Adrenal gland (tissue), 9 donors: ENCODE measurements at regions not wholly inside any gene's neighbourhood (a gene's known extent, or its start where the extent isn't known, plus 50 kb on each side); places are given as distances from the start of the nearest gene placed in this dataset.
A peak's percentile ranks its signal among the peaks of the same experiment; 100 is the strongest.

Source experiments
- DNase-seq, 7 donors: peaks; one replicate each; pipeline ENCODE4 v3.0.0-alpha.2; 2019 to 2020
- H3K27ac ChIP-seq, 5 donors: fragments of 200-600 bp; sonication (generic) in 4 of 5; 1 replicate in 3 of 5; 2 replicates in 2 of 5; pipeline versions ENCODE4 v1.5.1 to v1.8.0; 2016 to 2020; ENCODE audit warnings: mild to moderate bottlenecking in 1 of 5
- H3K27me3 ChIP-seq: fragments of 200-600 bp; 2 replicates; pipeline ENCODE4 v1.8.0; 2021
- H3K36me3 ChIP-seq, 2 donors: fragments of 200-600 bp; replicated peaks in 1 of 2; 1 replicate in 1 of 2; 2 replicates in 1 of 2; pipeline versions ENCODE4 v1.5.1 to v1.8.0; 2018 to 2022
- H3K4me1 ChIP-seq, 2 donors: fragments of 200-600 bp; replicated peaks in 1 of 2; 1 replicate in 1 of 2; 2 replicates in 1 of 2; pipeline versions ENCODE4 v1.5.1 to v1.8.0; 2018 to 2021
- H3K4me3 ChIP-seq, 4 donors: fragments of 200-600 bp; sonication (generic) in 3 of 4; one replicate each; pipeline ENCODE4 v1.5.1; 2016 to 2018
- H3K9me3 ChIP-seq, 3 donors: fragments of 200-600 bp; sonication (generic) in 1 of 3; replicated peaks in 1 of 3; 1 replicate in 2 of 3; 2 replicates in 1 of 3; pipeline versions ENCODE4 v1.5.1 to v1.8.0; 2016 to 2021
- POLR2A ChIP-seq, 2 donors: fragments of 450-650 bp; IDR thresholded peaks; one replicate each; pipeline ENCODE4 v1.6.1; 2017; ENCODE audit warnings: antibody characterized with exemption in 2 of 2, mild to moderate bottlenecking in 2 of 2, moderate library complexity in 1 of 2
- WGBS, 4 donors: extraction: QIAGEN DNeasy Blood & Tissue Kit in 2 of 4; methylation state at CpG; one replicate each; pipeline versions ENCODE4 v1.1.5 to v1.1.7; 2013 to 2017; 5-methylcytosine and 5-hydroxymethylcytosine counted together
- intact Hi-C, 2 donors: fragments of 100-400 bp; cut with DNase I; formaldehyde crosslinking; loops; one replicate each; pipeline versions ENCODE4 v1.14.1 to v1.15.0; 2022 to 2023
- TF ChIP-seq, protein P1 (sequence below), 6 experiments: fragments of 450-650 bp in 4 of 6; fragments of 200-600 bp in 2 of 6; sonication (generic) in 1 of 6; IDR thresholded peaks; 1 replicate in 5 of 6; 2 replicates in 1 of 6; pipeline versions ENCODE4 v1.5.1 to v1.8.0; 2016 to 2021; ENCODE audit warnings: antibody characterized with exemption in 6 of 6, mild to moderate bottlenecking in 2 of 6, moderate library complexity in 1 of 6
- donor health status: healthy with polysubstance abuse.
- donor health status: Bipolar disorder and iron deficiency.
- donor health status: DM: yes; HTN: yes; CAD: no.
- donor health status: DM: no; HTN: no; CAD: no.
- donor health status: DM: no; HTN: no; CAD: no.

DNA sequence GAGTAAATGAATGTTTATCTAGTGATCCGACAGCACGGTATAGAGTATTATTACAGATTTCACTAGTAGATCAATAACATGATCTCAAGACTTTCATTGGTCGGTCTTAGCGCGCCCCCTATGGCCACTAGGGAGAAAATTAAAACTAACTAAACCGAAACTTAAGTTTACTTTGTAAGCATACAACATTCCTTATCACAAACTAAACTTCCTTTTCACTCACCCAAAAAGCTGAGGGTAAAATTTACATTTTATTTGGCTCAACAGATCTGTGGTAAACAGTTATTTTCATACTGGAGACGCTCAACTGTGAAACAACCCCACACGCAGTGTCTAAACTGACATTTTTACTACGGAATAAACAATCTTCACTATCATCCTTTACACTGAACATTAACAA lies 215.6 kb upstream of the MAP2 start:
- intact Hi-C loops: loop anchor here in 1 of 2 donors (10.0 kb wide), 1 partner anchor 833 kb away; no protein-coding TSS in a partner anchor
- H3K4me3 ChIP-seq: peak overlapping the region in 2 of 4 donors; percentile 10 to 43
- 19 to 36% (median 25%) methylated on average over 9 of the region's 9 CpGs for WGBS, 4 donors

GRCh38 chr2:209209943-209210342 lies 213.9 kb upstream of the MAP2 start:
- 61 to 88% (median 85%) methylated on average over 4 of the region's 4 CpGs for WGBS, 4 donors
- Histone ChIP-seq H3K27me3 (no peaks in the 10 kb centered on the region), H3K9me3 (no peaks in the 10 kb centered on the region), H3K36me3 (no peaks in the 10 kb centered on the region), H3K27ac (no peak overlapping the region), H3K4me1 (no peaks in the 10 kb centered on the region), H3K4me3 (no peak overlapping the region)
- TF ChIP-seq POLR2A (IDR thresholded peaks at IDR 0.05): no peak
- TF ChIP-seq, protein P1, sequence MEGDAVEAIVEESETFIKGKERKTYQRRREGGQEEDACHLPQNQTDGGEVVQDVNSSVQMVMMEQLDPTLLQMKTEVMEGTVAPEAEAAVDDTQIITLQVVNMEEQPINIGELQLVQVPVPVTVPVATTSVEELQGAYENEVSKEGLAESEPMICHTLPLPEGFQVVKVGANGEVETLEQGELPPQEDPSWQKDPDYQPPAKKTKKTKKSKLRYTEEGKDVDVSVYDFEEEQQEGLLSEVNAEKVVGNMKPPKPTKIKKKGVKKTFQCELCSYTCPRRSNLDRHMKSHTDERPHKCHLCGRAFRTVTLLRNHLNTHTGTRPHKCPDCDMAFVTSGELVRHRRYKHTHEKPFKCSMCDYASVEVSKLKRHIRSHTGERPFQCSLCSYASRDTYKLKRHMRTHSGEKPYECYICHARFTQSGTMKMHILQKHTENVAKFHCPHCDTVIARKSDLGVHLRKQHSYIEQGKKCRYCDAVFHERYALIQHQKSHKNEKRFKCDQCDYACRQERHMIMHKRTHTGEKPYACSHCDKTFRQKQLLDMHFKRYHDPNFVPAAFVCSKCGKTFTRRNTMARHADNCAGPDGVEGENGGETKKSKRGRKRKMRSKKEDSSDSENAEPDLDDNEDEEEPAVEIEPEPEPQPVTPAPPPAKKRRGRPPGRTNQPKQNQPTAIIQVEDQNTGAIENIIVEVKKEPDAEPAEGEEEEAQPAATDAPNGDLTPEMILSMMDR (IDR thresholded peaks at IDR 0.05): no peak
- no peak for DNase-seq
- intact Hi-C loops: loop anchor here in 1 of 2 donors (10.0 kb wide), 1 partner anchor 835 kb away; no protein-coding TSS in a partner anchor

More for the DNA sequence above, 215.6 kb upstream of the MAP2 start:
- Histone ChIP-seq H3K36me3 (no peaks in the 10 kb centered on the region), H3K4me1 (no peaks in the 10 kb centered on the region), H3K27ac (no peak overlapping the region), H3K9me3 (no peaks in the 10 kb centered on the region), H3K27me3 (no peaks in the 10 kb centered on the region)
- DNase-seq: peak in 6 of 7 donors; percentile 26 to 60 (median 52)
- no peak for TF ChIP-seq POLR2A (IDR thresholded peaks at IDR 0.05)
- TF ChIP-seq, protein P1 (IDR thresholded peaks at IDR 0.05): peak; percentile 53 to 77 (median 70)

DNA sequence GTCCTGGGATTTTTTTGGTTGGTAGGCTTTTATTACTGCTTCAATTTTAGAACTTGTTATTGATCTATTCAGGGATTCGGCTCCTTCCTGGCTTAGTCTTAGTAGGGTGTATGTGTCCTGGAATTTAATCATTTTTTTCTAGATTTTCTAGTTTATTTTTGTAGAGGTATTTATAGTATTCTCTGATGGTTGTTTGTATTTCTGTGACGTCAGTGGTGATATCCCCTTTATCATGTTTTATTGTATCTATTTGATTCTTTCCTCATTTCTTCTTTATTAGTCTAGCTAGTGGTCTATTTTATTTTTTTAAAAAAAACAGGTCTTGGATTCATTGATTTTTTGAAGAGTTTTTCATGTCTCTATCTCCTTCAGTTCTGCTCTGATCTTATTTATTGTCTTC lies 193.3 kb upstream of the MAP2 start:
- TF ChIP-seq, protein P1 (IDR thresholded peaks at IDR 0.05): no peak
- H3K36me3 ChIP-seq: no peaks in the 10 kb centered on the region
- DNase-seq: no peak
- H3K4me3 ChIP-seq: no peak overlapping the region
- H3K4me1 ChIP-seq: no peaks in the 10 kb centered on the region
- intact Hi-C loops: no loop called here
- H3K9me3 ChIP-seq: no peaks in the 10 kb centered on the region
- no peaks in the 10 kb centered on the region for H3K27me3 ChIP-seq
- H3K27ac ChIP-seq: no peak overlapping the region
- 50 to 67% (median 62%) methylated on average over 2 of the region's 2 CpGs for WGBS, 4 donors

DNA sequence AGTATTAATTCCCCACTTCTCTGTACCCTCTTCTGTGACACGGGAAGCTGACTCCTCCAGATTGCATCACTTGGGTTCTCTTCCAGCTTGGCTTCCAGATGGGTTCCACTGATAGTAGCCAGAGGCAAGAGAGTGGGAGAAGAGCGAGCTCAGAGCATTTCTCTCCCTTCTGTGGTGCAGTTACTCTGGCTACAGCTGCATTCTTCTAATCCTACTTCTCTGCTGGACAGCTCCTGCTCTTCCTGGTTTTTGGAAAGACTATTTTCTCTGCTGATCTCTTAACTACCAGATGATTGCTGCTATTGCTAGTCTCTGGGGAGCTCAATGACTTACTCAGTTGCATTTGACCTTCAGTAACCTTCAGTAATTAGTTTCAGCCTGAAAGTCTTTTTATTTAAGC lies 187.5 kb upstream of the MAP2 start:
- WGBS, 4 donors: 41 to 54% (median 47%) methylated on average over 2 of the region's 2 CpGs
- no peaks in the 10 kb centered on the region for H3K4me1 ChIP-seq
- H3K4me3 ChIP-seq: no peak overlapping the region
- H3K9me3 ChIP-seq: peaks cover 0 to 4% (median 0%) of the 10 kb centered on the region in 3 donors
- no peaks in the 10 kb centered on the region for H3K27me3 ChIP-seq
- no peak overlapping the region for H3K27ac ChIP-seq
- no peaks in the 10 kb centered on the region for H3K36me3 ChIP-seq
- intact Hi-C loops: no loop called here
- DNase-seq: no peak
- TF ChIP-seq, protein P1 (IDR thresholded peaks at IDR 0.05): no peak
- no peak for TF ChIP-seq POLR2A (IDR thresholded peaks at IDR 0.05)
